HG03066 (cell line): ENCODE measurements at regions not wholly inside any gene's neighbourhood (a gene's known extent, or its start where the extent isn't known, plus 50 kb on each side); places are given as distances from the start of the nearest gene placed in this dataset.

Experiments used
- ATAC-seq: cut with Tn5 transposase; IDR thresholded peaks from one replicate; pipeline ENCODE4 v1.9.1; 2021; ENCODE audit warnings: low read depth; ENCODE audit not compliant: unreplicated experiment

- ATAC-seq: no peak
Observed at GRCh38 chr20:6715401-6715941, 52.0 kb upstream of the BMP2 start.

GRCh38 chr20:6714279-6714711 is 53.2 kb upstream of the BMP2 start:
- no peak for ATAC-seq

GRCh38 chr20:6711951-6712649 is 55.4 kb upstream of the BMP2 start:
- ATAC-seq: no peak

- no peak for ATAC-seq
Observed at GRCh38 chr20:6709910-6710595, 57.4 kb upstream of the BMP2 start.

- ATAC-seq: no peak
Observed at GRCh38 chr20:6708010-6708409, 59.5 kb upstream of the BMP2 start.

DNA sequence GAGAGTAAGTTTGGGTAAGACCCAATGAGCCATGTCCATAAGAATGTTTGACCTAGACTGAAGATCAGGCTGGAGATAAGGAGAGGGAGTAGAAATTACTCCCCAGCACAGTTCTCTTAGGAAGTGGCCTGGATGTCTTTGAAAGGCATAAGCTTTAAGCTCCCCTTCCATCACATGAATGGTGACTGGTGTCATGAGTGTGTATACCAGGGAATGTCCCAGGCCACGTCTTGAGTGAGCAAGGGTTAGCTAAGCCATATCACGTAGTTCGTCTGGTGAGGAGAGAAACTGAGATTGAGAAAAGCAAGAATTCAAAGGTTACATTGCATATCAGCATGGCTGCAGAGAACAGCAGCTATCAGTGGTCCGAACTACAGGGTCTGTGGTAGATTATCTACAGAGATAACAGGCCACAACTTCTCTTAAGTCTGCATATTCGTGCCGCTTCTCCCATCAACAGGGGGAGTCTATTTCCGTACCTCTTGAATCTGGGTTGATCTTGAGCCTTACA is 60.1 kb upstream of the BMP2 start:
- ATAC-seq: no peak

- ATAC-seq: no peak
Observed at GRCh38 chr20:6705926-6706548, 61.4 kb upstream of the BMP2 start.

DNA sequence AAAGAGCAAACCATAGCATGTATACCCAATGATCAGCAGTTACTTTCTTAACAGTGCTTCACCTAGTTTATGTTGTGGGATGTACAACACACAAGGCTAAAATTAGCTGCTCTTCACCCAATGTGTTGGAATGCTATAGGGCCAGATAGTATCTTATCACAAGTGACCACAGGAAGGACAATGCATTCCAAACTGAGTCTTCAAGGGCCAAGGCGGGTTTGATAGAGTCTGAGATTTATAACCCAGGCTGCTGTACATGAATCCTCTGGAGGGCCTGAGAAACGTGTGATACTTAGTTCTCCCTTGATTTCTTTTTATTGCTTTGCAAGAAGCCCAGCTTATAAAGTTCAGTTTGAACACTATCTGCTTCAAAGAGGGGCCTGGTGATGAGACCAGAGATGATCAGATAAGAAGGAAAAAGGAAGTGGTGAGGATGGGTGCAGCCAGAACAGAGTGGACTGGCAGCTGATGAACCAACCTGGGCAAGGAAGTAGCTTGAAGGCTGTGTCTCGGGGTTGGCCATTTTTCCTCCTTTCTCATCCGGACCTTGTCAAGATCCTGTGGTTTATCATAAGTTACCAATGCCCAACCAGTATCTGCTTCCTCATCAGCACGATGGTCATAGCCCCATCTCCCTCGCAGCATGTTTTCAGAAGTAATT is 62.2 kb upstream of the BMP2 start:
- no peak for ATAC-seq

DNA sequence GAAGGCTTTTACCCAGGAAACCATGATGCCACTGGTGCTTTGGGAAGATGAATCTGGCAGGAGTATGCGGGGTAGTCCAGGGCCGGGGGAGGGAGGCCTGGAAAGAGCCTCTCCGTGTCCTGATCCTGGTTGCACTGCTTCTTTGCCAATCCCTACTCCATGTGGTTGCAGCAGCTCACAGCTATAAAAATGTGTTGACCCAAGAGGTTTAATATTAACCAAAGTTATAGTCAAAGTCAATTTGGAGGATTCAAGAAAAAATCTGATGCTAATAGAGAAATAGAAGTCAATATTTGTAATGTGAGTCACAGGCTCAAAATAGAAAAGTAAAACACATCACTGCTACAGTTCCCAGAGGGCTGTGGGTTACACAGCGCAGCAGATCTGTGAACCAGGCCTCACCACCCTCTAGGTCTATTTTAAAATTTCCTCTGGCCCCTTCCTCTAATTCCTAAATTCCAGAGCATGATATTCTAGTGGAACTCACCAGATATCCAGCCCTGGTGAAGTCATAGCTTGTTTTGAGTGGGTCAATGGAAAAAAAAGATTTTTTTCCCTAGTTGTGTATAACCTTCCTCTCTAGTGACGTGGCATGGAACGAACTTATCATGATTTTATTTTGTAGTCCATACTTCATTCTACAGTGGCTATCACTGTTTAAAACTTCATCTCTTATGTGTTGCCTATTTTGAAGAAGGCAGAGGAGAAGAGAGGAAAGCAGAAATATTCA is 63.2 kb upstream of the BMP2 start:
- ATAC-seq: no peak

- no peak for ATAC-seq
Observed at GRCh38 chr20:6703656-6704055, 63.8 kb upstream of the BMP2 start.

- ATAC-seq: no peak
Observed at GRCh38 chr20:6703047-6703446, 64.4 kb upstream of the BMP2 start.

GRCh38 chr20:6702144-6702543 is 65.3 kb upstream of the BMP2 start:
- no peak for ATAC-seq

DNA sequence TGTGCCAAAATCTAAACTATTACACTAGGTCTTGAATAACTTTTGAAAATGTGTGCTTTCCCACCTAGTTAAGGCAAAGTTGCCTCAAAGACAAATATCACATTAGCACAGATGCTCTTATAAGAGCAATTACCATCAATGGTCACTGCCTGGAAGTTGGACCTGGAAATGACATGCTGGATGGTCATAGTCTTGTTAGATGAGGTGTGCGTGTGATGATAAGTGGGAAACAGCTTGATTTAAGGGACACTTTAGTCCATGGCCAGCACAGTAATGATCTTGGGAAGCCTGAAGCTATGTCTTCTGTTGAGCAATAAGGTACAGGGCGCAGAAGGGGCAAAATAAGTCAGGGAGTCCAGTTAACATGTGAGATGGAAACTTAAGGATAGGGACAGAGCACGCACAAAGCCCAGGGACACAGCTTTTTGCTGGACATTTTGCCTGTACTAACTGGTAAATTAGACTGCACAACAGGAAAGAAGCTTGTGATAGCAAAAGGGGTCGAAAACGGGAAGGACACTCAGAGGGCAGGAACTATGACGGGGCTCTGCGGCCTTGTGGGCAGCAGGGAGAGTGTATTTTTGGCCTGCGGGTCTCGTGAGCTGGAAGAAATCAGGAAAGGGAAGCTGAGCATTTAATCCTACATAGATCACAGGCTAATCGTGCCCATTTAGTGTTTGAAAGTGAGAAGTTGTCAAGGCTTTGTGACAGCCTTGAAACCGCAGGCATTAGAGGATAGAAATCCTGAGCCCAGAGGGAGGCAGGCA is 66.7 kb upstream of the BMP2 start:
- ATAC-seq: no peak

DNA sequence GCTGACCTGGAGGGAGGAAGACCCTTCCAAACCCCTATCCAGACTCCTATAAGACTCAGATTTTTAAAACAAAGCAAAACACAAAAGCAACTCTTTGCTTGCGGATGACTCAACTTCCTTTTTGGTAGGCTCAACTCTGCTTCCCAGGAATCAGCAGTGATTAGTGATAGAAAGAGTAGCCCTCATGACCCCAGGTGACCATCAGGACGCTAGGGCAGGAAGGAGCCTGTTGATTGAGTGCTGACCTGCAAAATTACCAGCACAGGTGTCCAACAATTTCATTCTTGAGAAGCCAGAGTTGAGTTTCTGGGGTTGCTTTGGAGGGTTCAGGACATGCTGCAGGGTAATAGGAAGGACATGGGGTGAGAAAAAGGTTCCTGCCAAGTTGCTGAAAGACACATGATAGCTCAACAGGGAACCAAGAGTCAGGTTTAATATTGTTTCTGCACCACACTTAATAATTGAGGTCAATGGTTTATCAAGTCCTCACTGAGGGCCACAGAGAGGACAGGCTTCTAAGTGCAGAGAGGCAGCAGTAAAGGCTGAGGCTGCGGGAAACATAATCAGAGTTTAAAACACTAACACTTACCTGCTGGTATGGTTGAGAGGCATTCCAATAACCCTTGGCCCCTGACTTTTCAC is 67.4 kb upstream of the BMP2 start:
- no peak for ATAC-seq

DNA sequence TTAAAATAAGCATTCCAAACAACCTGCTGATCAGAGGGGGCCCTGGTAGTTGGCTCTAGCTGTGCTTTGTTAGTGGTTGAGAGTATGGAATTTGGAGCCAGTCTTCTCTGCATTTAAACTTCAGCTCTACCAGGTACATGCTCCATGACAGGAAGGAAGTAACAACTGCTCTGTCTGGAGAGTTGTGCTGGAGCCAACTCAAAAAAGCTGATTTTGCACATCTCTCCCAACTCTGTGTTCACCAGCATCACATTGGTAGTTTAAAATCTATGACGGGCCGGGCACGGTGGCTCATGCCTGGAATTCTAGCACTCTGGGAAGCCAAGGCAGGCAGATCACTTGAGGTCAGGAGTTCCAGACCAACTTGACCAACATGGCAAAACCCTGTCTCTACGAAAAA is 68.8 kb upstream of the BMP2 start:
- ATAC-seq: no peak

DNA sequence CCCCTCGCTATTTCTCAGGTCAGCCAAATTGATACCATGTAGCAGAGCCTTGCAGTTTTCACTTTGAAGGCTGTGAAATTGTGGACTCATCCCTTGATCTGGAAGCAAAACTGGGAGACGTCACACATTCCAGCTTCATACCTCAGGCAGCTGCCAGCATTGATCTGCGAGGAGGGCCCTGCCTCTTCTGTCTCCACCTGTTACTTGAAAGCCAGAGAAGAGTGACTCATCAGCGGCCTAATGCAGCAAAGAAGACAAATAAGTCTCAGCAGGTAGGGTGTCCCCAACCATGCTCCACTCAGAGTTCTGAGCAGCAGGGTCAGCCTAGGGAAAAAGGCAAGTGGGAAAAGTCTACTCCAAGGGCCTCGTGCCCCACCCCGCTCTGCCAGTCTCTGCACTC is 69.4 kb upstream of the BMP2 start:
- no peak for ATAC-seq

DNA sequence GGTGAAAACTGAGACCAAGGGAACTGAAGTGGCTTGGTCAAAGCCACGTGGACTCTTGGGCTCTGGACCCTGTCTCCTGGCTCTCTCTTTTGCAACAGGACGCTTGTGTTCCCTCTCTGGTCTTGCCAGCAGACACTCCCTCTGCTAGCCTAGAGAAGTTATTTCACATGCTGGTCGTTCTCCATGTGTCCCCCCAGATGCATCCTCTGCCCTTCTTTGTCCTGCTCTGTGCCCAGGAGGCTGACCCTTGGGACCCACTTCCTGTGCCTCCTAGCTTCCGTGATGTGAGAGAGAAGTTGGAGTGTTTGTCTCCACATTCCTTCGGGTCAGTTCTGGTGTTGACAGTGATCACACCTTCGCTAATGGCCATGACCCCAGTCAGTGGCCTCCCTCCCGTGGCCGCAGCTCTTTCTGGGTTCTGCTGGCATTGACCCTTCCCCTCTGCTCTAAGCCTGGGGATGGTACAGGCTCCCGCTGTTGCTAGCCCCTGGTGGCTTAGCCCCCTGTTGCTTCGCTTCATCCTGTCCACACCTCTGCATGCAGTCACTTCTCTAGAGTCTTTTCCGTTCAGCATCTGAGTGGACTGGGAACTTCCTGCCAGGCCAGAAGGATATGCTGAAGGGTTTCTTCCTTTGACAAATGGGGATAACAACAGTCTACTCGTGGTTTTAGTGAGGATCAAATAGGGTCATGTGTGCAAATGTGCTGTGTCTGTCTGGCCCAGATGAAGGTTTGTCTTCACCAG is 70.1 kb upstream of the BMP2 start:
- ATAC-seq: no peak

- ATAC-seq: no peak
Observed at GRCh38 chr20:6696001-6696400, 71.5 kb upstream of the BMP2 start.
